Loucy (cell line): ENCODE measurements at regions not wholly inside any gene's neighbourhood (a gene's known extent, or its start where the extent isn't known, plus 50 kb on each side); places are given as distances from the start of the nearest gene placed in this dataset.

ENCODE experiments used
- H2AFZ ChIP-seq: fragments of 200-600 bp; sonication (generic); 2 replicates; pipeline ENCODE4 v1.6.0; 2016; ENCODE audit warnings: antibody characterized with exemption, mild to moderate bottlenecking, low read length, moderate library complexity
- H3F3A ChIP-seq: fragments of 200-600 bp; 2 replicates; pipeline ENCODE4 v1.6.0; 2016; ENCODE audit warnings: antibody characterized with exemption, low read depth, mild to moderate bottlenecking
- H3K27me3 ChIP-seq: fragments of 200-600 bp; sonication (generic); 2 replicates; pipeline ENCODE4 v1.6.1; 2014; ENCODE audit warnings: low read length, mild to moderate bottlenecking; ENCODE audit not compliant: insufficient read depth, poor library complexity, severe bottlenecking
- H3K36me3 ChIP-seq: fragments of 200-600 bp; sonication (generic); 2 replicates; pipeline ENCODE4 v1.6.1; 2016; ENCODE audit warnings: low read length; ENCODE audit not compliant: insufficient read depth
- H3K4me1 ChIP-seq: fragments of 200-600 bp; sonication (generic); 2 replicates; pipeline ENCODE4 v1.5.1; 2014; ENCODE audit warnings: low read length, mild to moderate bottlenecking; ENCODE audit not compliant: insufficient read depth, poor library complexity, severe bottlenecking
- H3K4me2 ChIP-seq: fragments of 200-600 bp; sonication (generic); 2 replicates; pipeline ENCODE4 v1.6.0; 2014; ENCODE audit warnings: antibody characterized with exemption, low read length, low read depth, mild to moderate bottlenecking; ENCODE audit not compliant: poor library complexity, severe bottlenecking
- H3K4me3 ChIP-seq: fragments of 200-600 bp; sonication (generic); 2 replicates; pipeline ENCODE4 v1.5.1; 2014; ENCODE audit warnings: low read length, mild to moderate bottlenecking, mixed read lengths; ENCODE audit not compliant: poor library complexity, severe bottlenecking
- H3K79me2 ChIP-seq: fragments of 200-600 bp; sonication (generic); 2 replicates; pipeline ENCODE4 v1.6.1; 2014; ENCODE audit warnings: low read length; ENCODE audit not compliant: insufficient read depth
- H3K9ac ChIP-seq: fragments of 200-600 bp; sonication (generic); 2 replicates; pipeline ENCODE4 v1.6.0; 2014; ENCODE audit warnings: mild to moderate bottlenecking, low read depth, low read length, moderate library complexity; ENCODE audit not compliant: poor library complexity, severe bottlenecking
- H3K9me2 ChIP-seq: fragments of 200-600 bp; sonication (generic); replicated peaks from 2 replicates; pipeline ENCODE4 v1.6.1; 2016; ENCODE audit warnings: low read depth, low read length, mixed read lengths
- H3K9me3 ChIP-seq: fragments of 200-600 bp; sonication (generic); 2 replicates; pipeline ENCODE4 v1.6.1; 2014; ENCODE audit warnings: mild to moderate bottlenecking, antibody characterized with exemption, low read length, low read depth; ENCODE audit not compliant: insufficient read depth
- H4K20me1 ChIP-seq: fragments of 200-600 bp; sonication (generic); 2 replicates; pipeline ENCODE4 v1.6.0; 2014; ENCODE audit warnings: antibody characterized with exemption, low read length, mild to moderate bottlenecking; ENCODE audit not compliant: insufficient read depth, poor library complexity, severe bottlenecking
- EZH2phosphoT487 ChIP-seq: fragments of 200-600 bp; IDR thresholded peaks from 2 replicates; pipeline ENCODE4 v1.6.1; 2018; ENCODE audit warnings: antibody characterized with exemption, mild to moderate bottlenecking, moderate library complexity, borderline replicate concordance
- TF ChIP-seq, protein P1 (sequence below): fragments of 200-600 bp; sonication (generic); conservative IDR thresholded peaks from 2 replicates; pipeline ENCODE4 v1.5.1; 2014; ENCODE audit warnings: mild to moderate bottlenecking, antibody characterized with exemption, low read length

DNA sequence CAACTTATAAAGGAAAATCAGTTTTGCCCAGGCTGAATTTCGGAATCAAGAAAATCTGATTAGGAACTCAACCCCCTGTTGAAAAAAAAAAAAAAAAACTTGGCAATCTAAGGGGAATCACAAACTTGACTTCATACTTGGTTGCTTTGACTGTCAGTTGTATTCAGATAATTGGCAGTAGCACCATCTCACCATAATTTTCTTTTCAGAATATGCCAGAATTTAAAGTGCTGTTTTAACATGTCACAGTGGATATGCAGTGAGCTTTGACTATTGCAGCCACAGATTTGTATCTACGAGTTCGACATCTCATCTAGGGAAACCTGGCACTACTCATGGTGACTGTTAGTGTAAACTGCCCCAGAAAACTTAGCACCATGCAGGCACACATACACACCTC is 761.4 kb upstream of the KLHL29 start:
- Histone ChIP-seq H3F3A (no peaks in the 10 kb centered on the region), H3K79me2 (no peaks in the 10 kb centered on the region), H3K4me3 (no peak overlapping the region), H4K20me1 (no peaks in the 10 kb centered on the region), H3K9ac (no peak overlapping the region), H3K4me1 (no peaks in the 10 kb centered on the region), H3K36me3 (no peaks in the 10 kb centered on the region), H3K9me3 (no peaks in the 10 kb centered on the region), H3K27me3 (no peaks in the 10 kb centered on the region), H3K9me2 (no peaks in the 10 kb centered on the region), H2AFZ (no peak overlapping the region), H3K4me2 (no peak overlapping the region)
- TF ChIP-seq EZH2phosphoT487: no peak
- TF ChIP-seq, protein P1, sequence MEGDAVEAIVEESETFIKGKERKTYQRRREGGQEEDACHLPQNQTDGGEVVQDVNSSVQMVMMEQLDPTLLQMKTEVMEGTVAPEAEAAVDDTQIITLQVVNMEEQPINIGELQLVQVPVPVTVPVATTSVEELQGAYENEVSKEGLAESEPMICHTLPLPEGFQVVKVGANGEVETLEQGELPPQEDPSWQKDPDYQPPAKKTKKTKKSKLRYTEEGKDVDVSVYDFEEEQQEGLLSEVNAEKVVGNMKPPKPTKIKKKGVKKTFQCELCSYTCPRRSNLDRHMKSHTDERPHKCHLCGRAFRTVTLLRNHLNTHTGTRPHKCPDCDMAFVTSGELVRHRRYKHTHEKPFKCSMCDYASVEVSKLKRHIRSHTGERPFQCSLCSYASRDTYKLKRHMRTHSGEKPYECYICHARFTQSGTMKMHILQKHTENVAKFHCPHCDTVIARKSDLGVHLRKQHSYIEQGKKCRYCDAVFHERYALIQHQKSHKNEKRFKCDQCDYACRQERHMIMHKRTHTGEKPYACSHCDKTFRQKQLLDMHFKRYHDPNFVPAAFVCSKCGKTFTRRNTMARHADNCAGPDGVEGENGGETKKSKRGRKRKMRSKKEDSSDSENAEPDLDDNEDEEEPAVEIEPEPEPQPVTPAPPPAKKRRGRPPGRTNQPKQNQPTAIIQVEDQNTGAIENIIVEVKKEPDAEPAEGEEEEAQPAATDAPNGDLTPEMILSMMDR: no peak

DNA sequence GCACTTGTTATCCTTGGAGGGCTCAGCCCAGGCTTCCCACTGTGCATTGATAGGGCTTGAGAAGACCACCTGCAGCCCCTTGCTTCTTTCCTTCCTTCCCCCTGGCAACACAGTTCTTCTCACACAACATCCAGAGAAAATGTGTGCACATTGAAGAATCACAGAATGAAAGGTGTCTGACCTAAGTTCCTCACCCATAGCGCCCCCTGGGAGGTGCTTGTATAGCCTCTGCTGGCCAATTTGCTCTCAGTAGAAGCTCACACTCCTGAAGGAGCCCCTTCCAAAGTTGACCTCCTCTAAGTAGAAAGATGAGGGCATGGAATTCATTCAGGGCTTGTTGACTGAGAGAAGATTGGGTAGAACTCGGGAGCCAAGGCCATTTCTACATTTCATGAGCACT is 758.4 kb upstream of the KLHL29 start:
- Histone ChIP-seq H3K9me2 (no peaks in the 10 kb centered on the region), H3K36me3 (no peaks in the 10 kb centered on the region), H3K4me2 (no peak overlapping the region), H4K20me1 (no peaks in the 10 kb centered on the region), H3F3A (no peaks in the 10 kb centered on the region), H3K79me2 (no peaks in the 10 kb centered on the region), H3K9ac (no peak overlapping the region), H3K4me1 (no peaks in the 10 kb centered on the region), H3K27me3 (no peaks in the 10 kb centered on the region), H3K9me3 (no peaks in the 10 kb centered on the region), H3K4me3 (no peak overlapping the region), H2AFZ (no peak overlapping the region)
- TF ChIP-seq, protein P1: peak; percentile 28; the same call in 1 of the 2 replicates
- TF ChIP-seq EZH2phosphoT487: no peak

GRCh38 chr2:22628221-22628620 is 756.8 kb upstream of the KLHL29 start:
- H4K20me1 ChIP-seq: no peaks in the 10 kb centered on the region
- H3K9me3 ChIP-seq: no peaks in the 10 kb centered on the region
- H3K36me3 ChIP-seq: no peaks in the 10 kb centered on the region
- TF ChIP-seq, protein P1: no peak
- no peak for TF ChIP-seq EZH2phosphoT487
- no peaks in the 10 kb centered on the region for H3K79me2 ChIP-seq
- no peaks in the 10 kb centered on the region for H3K27me3 ChIP-seq
- no peaks in the 10 kb centered on the region for H3F3A ChIP-seq
- no peaks in the 10 kb centered on the region for H3K9me2 ChIP-seq
- H3K4me2 ChIP-seq: no peak overlapping the region
- H3K9ac ChIP-seq: no peak overlapping the region
- no peak overlapping the region for H2AFZ ChIP-seq
- no peak overlapping the region for H3K4me3 ChIP-seq
- no peaks in the 10 kb centered on the region for H3K4me1 ChIP-seq
